ENCODE measurements at regions not wholly inside any gene's neighbourhood (a gene's known extent, or its start where the extent isn't known, plus 50 kb on each side); places are given as distances from the start of the nearest gene placed in this dataset.

GRCh38 chr22:34886812-34887211 is 179.1 kb upstream of the ISX start (continued):
- TF ChIP-seq ARID4B (CRISPR knock-in tag; IDR thresholded peaks at IDR 0.05; ENCODE audit: borderline replicate concordance) (no peak), NR2C2 (CRISPR knock-in tag; IDR thresholded peaks at IDR 0.05) (no peak), TCF7 (CRISPR knock-in tag; IDR thresholded peaks at IDR 0.05; ENCODE audit: low read depth) (no peak), ZBTB21 (CRISPR knock-in tag; IDR thresholded peaks at IDR 0.05; ENCODE audit: borderline replicate concordance) (no peak), HMGXB4 (CRISPR knock-in tag; IDR thresholded peaks at IDR 0.05) (no peak), SP1 (CRISPR knock-in tag; conservative IDR thresholded peaks at IDR 0.05) (no peak), FOXJ3 (CRISPR knock-in tag; IDR thresholded peaks at IDR 0.05; ENCODE audit: borderline replicate concordance) (no peak), OVOL2 (CRISPR knock-in tag; IDR thresholded peaks at IDR 0.05; ENCODE audit: borderline replicate concordance) (no peak)
- TF ChIP-seq, protein P1, sequence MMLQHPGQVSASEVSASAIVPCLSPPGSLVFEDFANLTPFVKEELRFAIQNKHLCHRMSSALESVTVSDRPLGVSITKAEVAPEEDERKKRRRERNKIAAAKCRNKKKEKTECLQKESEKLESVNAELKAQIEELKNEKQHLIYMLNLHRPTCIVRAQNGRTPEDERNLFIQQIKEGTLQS (CRISPR knock-in tag; conservative IDR thresholded peaks at IDR 0.05) = no peak

- DNase-seq (ENCODE audit: low spot score) (no peak), ATAC-seq (no peak)
- H3K9me3 Mint-ChIP-seq = peaks cover 22% of the 10 kb centered on the region
- H3K36me3 Mint-ChIP-seq = no peaks in the 10 kb centered on the region
- no peaks in the 10 kb centered on the region for H3K4me1 Mint-ChIP-seq
- no peaks in the 10 kb centered on the region; the same call in 1 of the 2 replicates for H3K27me3 Mint-ChIP-seq (ENCODE audit: low read depth)
- H3K27ac Mint-ChIP-seq = no peak overlapping the region
- POLR2A ChIA-PET = no interaction called here
- CTCF ChIA-PET = no interaction called here
- no peak overlapping the region for H3K4me3 Mint-ChIP-seq
- no peak for TF ChIP-seq ARID4B (CRISPR knock-in tag; IDR thresholded peaks at IDR 0.05; ENCODE audit: borderline replicate concordance)
- TF ChIP-seq, protein P2, sequence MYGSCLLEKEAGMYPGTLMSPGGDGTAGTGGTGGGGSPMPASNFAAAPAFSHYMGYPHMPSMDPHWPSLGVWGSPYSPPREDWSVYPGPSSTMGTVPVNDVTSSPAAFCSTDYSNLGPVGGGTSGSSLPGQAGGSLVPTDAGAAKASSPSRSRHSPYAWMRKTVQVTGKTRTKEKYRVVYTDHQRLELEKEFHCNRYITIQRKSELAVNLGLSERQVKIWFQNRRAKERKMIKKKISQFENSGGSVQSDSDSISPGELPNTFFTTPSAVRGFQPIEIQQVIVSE (CRISPR knock-in tag; IDR thresholded peaks at IDR 0.05; ENCODE audit: borderline replicate concordance) = no peak
- TF ChIP-seq NR3C1 (CRISPR knock-in tag; conservative IDR thresholded peaks at IDR 0.05; ENCODE audit: low read depth) = no peak
- TF ChIP-seq SMAD3 (CRISPR knock-in tag; IDR thresholded peaks at IDR 0.05; ENCODE audit: borderline replicate concordance) = no peak
- no peak for TF ChIP-seq ATF6 (CRISPR knock-in tag; IDR thresholded peaks at IDR 0.05)
- TF ChIP-seq, protein P1 (CRISPR knock-in tag; conservative IDR thresholded peaks at IDR 0.05) = no peak
- TF ChIP-seq, protein P3, sequence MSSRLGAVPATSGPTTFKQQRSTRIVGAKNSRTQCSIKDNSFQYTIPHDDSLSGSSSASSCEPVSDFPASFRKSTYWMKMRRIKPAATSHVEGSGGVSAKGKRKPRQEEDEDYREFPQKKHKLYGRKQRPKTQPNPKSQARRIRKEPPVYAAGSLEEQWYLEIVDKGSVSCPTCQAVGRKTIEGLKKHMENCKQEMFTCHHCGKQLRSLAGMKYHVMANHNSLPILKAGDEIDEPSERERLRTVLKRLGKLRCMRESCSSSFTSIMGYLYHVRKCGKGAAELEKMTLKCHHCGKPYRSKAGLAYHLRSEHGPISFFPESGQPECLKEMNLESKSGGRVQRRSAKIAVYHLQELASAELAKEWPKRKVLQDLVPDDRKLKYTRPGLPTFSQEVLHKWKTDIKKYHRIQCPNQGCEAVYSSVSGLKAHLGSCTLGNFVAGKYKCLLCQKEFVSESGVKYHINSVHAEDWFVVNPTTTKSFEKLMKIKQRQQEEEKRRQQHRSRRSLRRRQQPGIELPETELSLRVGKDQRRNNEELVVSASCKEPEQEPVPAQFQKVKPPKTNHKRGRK (CRISPR knock-in tag; IDR thresholded peaks at IDR 0.05; ENCODE audit: borderline replicate concordance) = no peak
- no peak for TF ChIP-seq MYBL2 (CRISPR knock-in tag; IDR thresholded peaks at IDR 0.05)
- no peak for TF ChIP-seq TEAD4 (CRISPR knock-in tag; IDR thresholded peaks at IDR 0.05)
- no peak for TF ChIP-seq ZNF121 (CRISPR knock-in tag; IDR thresholded peaks at IDR 0.05)
- TF ChIP-seq JAZF1 (CRISPR knock-in tag; IDR thresholded peaks at IDR 0.05) = no peak
- TF ChIP-seq ZNF671 (CRISPR knock-in tag; IDR thresholded peaks at IDR 0.05) = no peak
- TF ChIP-seq ZNF317 (CRISPR knock-in tag; IDR thresholded peaks at IDR 0.05; ENCODE audit: borderline replicate concordance, low read depth) = no peak
Observed at GRCh38 chr22:34897126-34897525, 168.8 kb upstream of the ISX start.

Measured in WTC11 (cell line).